HEK293T (cell line): ENCODE measurements at regions not wholly inside any gene's neighbourhood (a gene's known extent, or its start where the extent isn't known, plus 50 kb on each side); places are given as distances from the start of the nearest gene placed in this dataset.

Experiments used
- CTBP1 ChIP-seq: fragments of 450-650 bp; IDR thresholded peaks from 2 replicates; pipeline ENCODE4 v1.6.1; 2016; ENCODE audit warnings: borderline replicate concordance
- FOXM1 ChIP-seq: fragments of 450-650 bp; IDR thresholded peaks from 2 replicates; pipeline ENCODE4 v1.6.1; 2017; ENCODE audit warnings: mild to moderate bottlenecking, borderline replicate concordance
- TARDBP ChIP-seq: fragments of 450-650 bp; IDR thresholded peaks from 2 replicates; pipeline ENCODE4 v1.6.1; 2016

DNA sequence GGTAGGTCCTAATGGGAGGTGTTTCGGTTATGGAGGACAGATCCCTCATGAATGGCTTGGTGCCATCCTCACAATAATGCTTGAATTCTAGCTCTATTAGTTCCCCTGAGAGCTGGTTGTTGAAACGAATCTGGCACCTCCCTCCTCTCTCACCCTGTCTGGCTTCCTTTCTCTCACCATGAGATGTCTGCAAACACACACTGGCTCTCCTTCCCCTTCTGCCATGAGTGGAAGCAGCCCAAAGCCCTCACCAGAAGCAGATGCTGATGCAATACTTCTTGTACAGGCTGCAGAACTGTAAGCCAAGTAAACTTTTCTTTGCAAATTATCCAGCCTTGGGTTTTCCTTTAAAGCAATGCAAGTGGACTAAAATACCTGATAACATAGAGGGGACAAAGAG lies 86.6 kb downstream of the RND3 start:
- TF ChIP-seq CTBP1 (no peak), FOXM1 (no peak), TARDBP (no peak)
